Sigmoid colon (tissue), 4 donors: ENCODE measurements at regions not wholly inside any gene's neighbourhood (a gene's known extent, or its start where the extent isn't known, plus 50 kb on each side); places are given as distances from the start of the nearest gene placed in this dataset.

Experiments
- EP300 ChIP-seq, 4 donors: sonication (generic); formaldehyde crosslinking; IDR thresholded peaks; one replicate each; pipeline ENCODE4 v1.6.1; 2017; ENCODE audit warnings: antibody characterized with exemption in 4 of 4
- POLR2A ChIP-seq, 2 donors: fragments of 450-650 bp; IDR thresholded peaks; one replicate each; pipeline ENCODE4 v1.6.1; 2016; ENCODE audit warnings: antibody characterized with exemption in 2 of 2, mild to moderate bottlenecking in 2 of 2, moderate library complexity in 2 of 2

GRCh38 chr10:89121764-89122020, 85.4 kb downstream of the CH25H start:
- TF ChIP-seq EP300 (IDR thresholded peaks at IDR 0.05) (no peak), POLR2A (IDR thresholded peaks at IDR 0.05) (no peak)
